DND-41 (cell line): ENCODE measurements at regions not wholly inside any gene's neighbourhood (a gene's known extent, or its start where the extent isn't known, plus 50 kb on each side); places are given as distances from the start of the nearest gene placed in this dataset.

Experiments
- ATAC-seq: fragments of 200-7000 bp; cut with Tn5 transposase; 3 replicates; pipeline ENCODE4 v1.9.1; 2021; ENCODE audit warnings: low read depth; ENCODE audit not compliant: insufficient read depth
- DNase-seq: peaks from one replicate; pipeline ENCODE4 v3.0.0-alpha.2; 2020
- H2AFZ ChIP-seq: 2 replicates; pipeline ENCODE4 v1.6.0; 2012; ENCODE audit warnings: low read depth, low read length
- H3K27ac ChIP-seq: 2 replicates; pipeline ENCODE4 v1.5.1; 2012; ENCODE audit warnings: low read length, inconsistent platforms
- H3K27me3 ChIP-seq: fragments of 200-600 bp; sonication (generic); 2 replicates; pipeline ENCODE4 v1.6.0; 2012; ENCODE audit warnings: low read length, mild to moderate bottlenecking, inconsistent platforms; ENCODE audit not compliant: insufficient read depth, poor library complexity
- H3K36me3 ChIP-seq: 2 replicates; pipeline ENCODE4 v1.5.1; 2012; ENCODE audit warnings: low read length, inconsistent platforms; ENCODE audit not compliant: insufficient read depth
- H3K4me1 ChIP-seq: 2 replicates; pipeline ENCODE4 v1.5.1; 2012; ENCODE audit warnings: mild to moderate bottlenecking, low read length; ENCODE audit not compliant: insufficient read depth
- H3K4me2 ChIP-seq: 2 replicates; pipeline ENCODE4 v1.6.0; 2012; ENCODE audit warnings: mild to moderate bottlenecking, moderate library complexity, low read length, inconsistent platforms; ENCODE audit not compliant: insufficient read depth
- H3K4me3 ChIP-seq, 2 experiments: fragments of 200-600 bp in 1 of 2; shearing (Covaris generic) in 1 of 2; 2 replicates each; pipeline ENCODE4 v1.5.1; 2012 to 2016; ENCODE audit warnings: inconsistent platforms in 2 of 2, low read length in 2 of 2, mild to moderate bottlenecking in 2 of 2, low read depth in 1 of 2, moderate library complexity in 1 of 2
- H3K79me2 ChIP-seq: 2 replicates; pipeline ENCODE4 v1.6.0; 2012; ENCODE audit warnings: low read length, inconsistent platforms; ENCODE audit not compliant: insufficient read depth
- H3K9ac ChIP-seq: 2 replicates; pipeline ENCODE4 v1.6.0; 2012; ENCODE audit warnings: low read depth, mild to moderate bottlenecking, inconsistent platforms, low read length, moderate library complexity
- H3K9me3 ChIP-seq: 2 replicates; pipeline ENCODE4 v1.5.1; 2012; ENCODE audit warnings: low read length, moderate library complexity, mild to moderate bottlenecking, inconsistent platforms; ENCODE audit not compliant: insufficient read depth, severe bottlenecking
- H4K20me1 ChIP-seq: 2 replicates; pipeline ENCODE4 v1.6.0; 2012; ENCODE audit warnings: low read length; ENCODE audit not compliant: insufficient read depth
- CTCF ChIP-seq: IDR thresholded peaks from 2 replicates; pipeline ENCODE4 v1.5.1; 2012; ENCODE audit warnings: borderline replicate concordance, low read length, moderate library complexity, mild to moderate bottlenecking; ENCODE audit not compliant: poor library complexity, severe bottlenecking; ENCODE audit errors: extremely low read depth
- EZH2 ChIP-seq: IDR thresholded peaks from 3 replicates; pipeline ENCODE4 v1.6.1; 2012; ENCODE audit warnings: borderline replicate concordance, low read depth, mild to moderate bottlenecking, moderate library complexity, low read length, inconsistent platforms; ENCODE audit not compliant: severe bottlenecking

DNA sequence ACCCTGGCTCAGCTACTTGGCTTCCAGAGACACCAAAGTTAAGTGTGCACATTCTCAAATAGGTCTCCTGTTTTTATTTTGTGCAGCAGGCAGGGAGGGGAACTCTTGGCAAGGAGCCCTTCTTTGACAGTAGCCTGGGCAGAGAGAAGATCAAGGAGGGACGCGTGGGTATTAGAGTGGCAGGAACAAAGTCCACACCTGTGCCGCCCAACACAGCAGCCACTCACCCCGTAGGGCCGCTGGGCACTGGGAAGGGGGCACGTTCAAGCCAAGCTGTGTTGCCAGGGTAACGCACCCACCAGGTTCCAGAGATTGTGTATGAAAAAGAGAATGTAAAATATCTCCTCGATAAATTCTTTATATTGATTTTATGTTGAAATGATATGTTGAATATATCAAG lies 229.3 kb upstream of the AGAP1 start:
- ATAC-seq (no peak), DNase-seq (no peak)
- no peak overlapping the region for H3K4me2 ChIP-seq
- no peak overlapping the region for H3K27ac ChIP-seq
- no peak overlapping the region for H3K4me3 ChIP-seq
- no peaks in the 10 kb centered on the region for H3K4me1 ChIP-seq
- H3K36me3 ChIP-seq = no peaks in the 10 kb centered on the region
- H3K27me3 ChIP-seq = peaks cover 22% of the 10 kb centered on the region
- H2AFZ ChIP-seq = no peak overlapping the region
- no peaks in the 10 kb centered on the region for H3K9me3 ChIP-seq
- TF ChIP-seq EZH2 (no peak), CTCF (no peak)
- 0 out of 2 replicates have a peak, but pooled peaks cover 4% of the 10 kb centered on the region for H4K20me1 ChIP-seq
- H3K79me2 ChIP-seq = no peaks in the 10 kb centered on the region
- no peak overlapping the region for H3K9ac ChIP-seq

DNA sequence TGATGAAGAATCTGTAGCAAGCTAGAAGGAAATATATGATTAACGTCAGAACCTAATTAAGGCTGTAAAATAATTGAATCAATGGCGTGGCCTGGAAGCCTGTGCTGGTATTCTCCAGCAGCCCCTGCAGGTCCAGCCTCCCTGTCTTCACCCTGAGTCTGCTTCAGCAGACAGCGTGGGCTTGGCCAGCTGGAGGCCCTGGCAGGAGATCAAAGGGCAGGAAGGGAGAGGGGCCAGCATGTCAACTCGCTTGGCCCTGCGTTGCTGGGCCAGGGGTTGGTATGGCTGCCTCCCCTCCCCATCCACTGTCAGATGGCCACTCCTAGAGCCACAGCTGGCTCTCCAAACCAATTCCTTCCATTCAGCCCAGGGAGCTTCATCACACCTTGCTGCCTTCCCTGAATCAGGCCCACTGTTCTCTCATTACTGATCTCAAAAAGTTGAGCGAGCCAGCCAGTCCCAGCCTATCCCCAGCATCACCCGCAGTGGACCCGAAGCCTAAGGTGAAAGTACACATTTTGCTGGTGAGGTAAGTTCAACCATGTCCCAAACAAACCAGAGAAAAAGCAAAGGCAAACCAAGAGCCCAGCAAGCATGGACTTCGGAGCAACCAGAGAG lies 228.4 kb upstream of the AGAP1 start:
- H3K4me3 ChIP-seq = no peak overlapping the region
- no peak for TF ChIP-seq EZH2
- TF ChIP-seq CTCF = no peak
- no peak overlapping the region for H2AFZ ChIP-seq
- 0 out of 2 replicates have a peak, but pooled peaks cover 4% of the 10 kb centered on the region for H4K20me1 ChIP-seq
- H3K79me2 ChIP-seq = no peaks in the 10 kb centered on the region
- DNase-seq (no peak), ATAC-seq (no peak)
- no peaks in the 10 kb centered on the region for H3K36me3 ChIP-seq
- no peaks in the 10 kb centered on the region for H3K9me3 ChIP-seq
- H3K9ac ChIP-seq = no peak overlapping the region
- H3K27ac ChIP-seq = no peak overlapping the region
- peaks cover 27% of the 10 kb centered on the region for H3K27me3 ChIP-seq
- no peaks in the 10 kb centered on the region for H3K4me1 ChIP-seq
- no peak overlapping the region for H3K4me2 ChIP-seq

DNA sequence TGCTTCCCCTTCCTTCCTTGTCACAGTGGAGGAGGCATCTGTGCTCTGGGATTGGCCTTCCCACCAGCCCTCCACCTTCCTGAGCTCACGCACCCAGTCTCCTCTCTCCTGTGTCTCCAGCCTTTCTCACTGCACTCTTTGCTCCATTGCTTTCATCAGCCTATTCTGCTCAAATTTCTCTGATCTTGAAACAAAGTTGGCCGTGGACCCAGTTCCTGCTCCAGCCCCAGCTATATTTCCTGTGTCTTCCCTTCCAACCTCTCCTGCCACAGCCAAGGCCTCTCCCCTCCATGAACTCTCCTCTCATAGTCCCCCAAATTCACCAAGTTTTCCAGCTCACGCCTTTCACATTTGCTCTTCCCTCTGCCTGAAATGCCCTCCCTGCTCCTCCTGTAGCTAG lies 226.6 kb upstream of the AGAP1 start:
- TF ChIP-seq CTCF (no peak), EZH2 (no peak)
- no peaks in the 10 kb centered on the region for H3K36me3 ChIP-seq
- H3K27me3 ChIP-seq = peaks cover 30% of the 10 kb centered on the region
- no peaks in the 10 kb centered on the region for H3K79me2 ChIP-seq
- no peak overlapping the region for H2AFZ ChIP-seq
- no peak overlapping the region for H3K4me2 ChIP-seq
- no peaks in the 10 kb centered on the region for H3K9me3 ChIP-seq
- no peak overlapping the region for H3K27ac ChIP-seq
- ATAC-seq (no peak), DNase-seq (no peak)
- no peaks in the 10 kb centered on the region for H3K4me1 ChIP-seq
- H3K4me3 ChIP-seq = no peak overlapping the region
- H4K20me1 ChIP-seq = 0 out of 2 replicates have a peak, but pooled peaks cover 4% of the 10 kb centered on the region
- no peak overlapping the region for H3K9ac ChIP-seq
